Glutamatergic neuron (in vitro differentiated cells): ENCODE measurements at regions not wholly inside any gene's neighbourhood (a gene's known extent, or its start where the extent isn't known, plus 50 kb on each side); places are given as distances from the start of the nearest gene placed in this dataset.
"Not testable (repeated sequence)": the region's sequence is repeated elsewhere in the genome, so short reads cannot be mapped to it uniquely, and the experiment has no call there.

Experiments used
- DNase-seq: peaks from one replicate; pipeline ENCODE4 v3.0.0; 2022
- H3K27ac Mint-ChIP-seq: one replicate; pipeline ENCODE4 v1.8.0; 2020; ENCODE audit warnings: mild to moderate bottlenecking, mixed read lengths, inconsistent platforms; ENCODE audit not compliant: unreplicated experiment
- H3K27me3 Mint-ChIP-seq: one replicate; pipeline ENCODE4 v1.8.0; 2020; ENCODE audit warnings: mild to moderate bottlenecking, moderate library complexity, mixed read lengths, inconsistent platforms; ENCODE audit not compliant: unreplicated experiment
- H3K36me3 Mint-ChIP-seq: one replicate; pipeline ENCODE4 v1.8.0; 2020; ENCODE audit warnings: mild to moderate bottlenecking, mixed read lengths, inconsistent platforms; ENCODE audit not compliant: unreplicated experiment
- H3K4me1 Mint-ChIP-seq: one replicate; pipeline ENCODE4 v1.8.0; 2020; ENCODE audit warnings: mild to moderate bottlenecking, low read depth, mixed read lengths, inconsistent platforms; ENCODE audit not compliant: unreplicated experiment
- H3K4me3 Mint-ChIP-seq: one replicate; pipeline ENCODE4 v1.8.0; 2020; ENCODE audit warnings: mild to moderate bottlenecking, mixed read lengths, inconsistent platforms; ENCODE audit not compliant: unreplicated experiment
- H3K9me3 Mint-ChIP-seq: one replicate; pipeline ENCODE4 v1.8.0; 2020; ENCODE audit warnings: mild to moderate bottlenecking, moderate library complexity, mixed read lengths, inconsistent platforms; ENCODE audit not compliant: unreplicated experiment
- CTCF ChIP-seq: fragments of 200-600 bp; sonication (generic); IDR thresholded peaks from one replicate; pipeline ENCODE4 v1.5.0; 2021; ENCODE audit not compliant: partially characterized antibody, unreplicated experiment

- no peak for TF ChIP-seq CTCF
- Mint-ChIP-seq H3K9me3 (no peaks in the 10 kb centered on the region), H3K27me3 (no peaks in the 10 kb centered on the region), H3K27ac (no peak overlapping the region), H3K36me3 (no peaks in the 10 kb centered on the region), H3K4me1 (no peaks in the 10 kb centered on the region), H3K4me3 (no peak overlapping the region)
- no peak for DNase-seq
These were observed 84.5 kb upstream of the PCDH20 start for GRCh38 chr13:61500176-61500575.

GRCh38 chr13:61495648-61496047, 80.0 kb upstream of the PCDH20 start:
- Mint-ChIP-seq H3K27ac (no peak overlapping the region), H3K27me3 (no peaks in the 10 kb centered on the region), H3K4me3 (no peak overlapping the region), H3K9me3 (no peaks in the 10 kb centered on the region), H3K4me1 (no peaks in the 10 kb centered on the region), H3K36me3 (no peaks in the 10 kb centered on the region)
- no peak for TF ChIP-seq CTCF
- DNase-seq: no peak

DNA sequence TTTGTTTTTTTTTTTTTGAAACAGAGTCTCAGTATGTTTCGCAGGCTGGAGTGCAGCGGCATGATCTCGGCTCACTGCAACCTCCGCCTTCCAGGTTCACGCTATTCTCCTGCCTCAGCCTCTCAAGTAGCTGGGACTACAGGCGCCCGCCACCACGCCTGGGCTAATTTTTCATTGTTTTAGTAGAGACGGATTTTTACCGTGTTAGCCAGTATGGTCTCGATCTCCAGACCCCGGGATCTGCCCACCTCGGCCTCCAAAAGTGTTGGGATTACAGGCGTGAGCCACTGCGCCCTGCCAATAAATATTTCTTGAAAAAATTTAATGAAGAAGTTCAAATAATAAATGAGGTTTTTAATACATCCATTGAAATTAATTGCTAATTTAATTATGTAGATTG, 77.9 kb upstream of the PCDH20 start:
- H3K27me3 Mint-ChIP-seq: not testable (repeated sequence)

DNA sequence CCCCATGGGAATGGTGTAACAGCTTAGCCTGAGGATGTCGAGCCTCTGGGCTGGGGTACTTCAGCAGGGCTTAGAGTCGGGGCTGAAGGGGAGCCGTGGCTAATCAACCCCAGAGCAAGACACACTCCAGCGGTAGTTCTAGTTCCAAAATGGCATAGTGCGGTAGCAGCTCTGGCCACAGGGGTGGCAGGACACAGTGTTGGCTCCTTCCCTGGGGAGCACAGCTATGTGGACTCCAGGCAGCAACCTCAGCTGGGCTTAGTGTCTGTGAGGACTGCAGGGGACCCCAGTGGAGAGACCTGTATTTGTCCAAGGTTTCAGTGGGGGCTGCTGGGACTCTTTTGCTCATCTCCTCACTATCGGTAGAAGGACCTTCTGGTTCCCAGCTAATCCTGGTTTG, 70.8 kb upstream of the PCDH20 start:
- Mint-ChIP-seq H3K4me1 (no peaks in the 10 kb centered on the region), H3K27ac (no peak overlapping the region), H3K9me3 (no peaks in the 10 kb centered on the region), H3K27me3 (no peaks in the 10 kb centered on the region), H3K4me3 (no peak overlapping the region), H3K36me3 (no peaks in the 10 kb centered on the region)
- TF ChIP-seq CTCF: no peak
- DNase-seq: no peak

More for the DNA sequence above, 77.9 kb upstream of the PCDH20 start:
- not testable (repeated sequence) for H3K4me3 Mint-ChIP-seq, DNase-seq, H3K4me1 Mint-ChIP-seq, H3K36me3 Mint-ChIP-seq, H3K27ac Mint-ChIP-seq, H3K9me3 Mint-ChIP-seq

DNA sequence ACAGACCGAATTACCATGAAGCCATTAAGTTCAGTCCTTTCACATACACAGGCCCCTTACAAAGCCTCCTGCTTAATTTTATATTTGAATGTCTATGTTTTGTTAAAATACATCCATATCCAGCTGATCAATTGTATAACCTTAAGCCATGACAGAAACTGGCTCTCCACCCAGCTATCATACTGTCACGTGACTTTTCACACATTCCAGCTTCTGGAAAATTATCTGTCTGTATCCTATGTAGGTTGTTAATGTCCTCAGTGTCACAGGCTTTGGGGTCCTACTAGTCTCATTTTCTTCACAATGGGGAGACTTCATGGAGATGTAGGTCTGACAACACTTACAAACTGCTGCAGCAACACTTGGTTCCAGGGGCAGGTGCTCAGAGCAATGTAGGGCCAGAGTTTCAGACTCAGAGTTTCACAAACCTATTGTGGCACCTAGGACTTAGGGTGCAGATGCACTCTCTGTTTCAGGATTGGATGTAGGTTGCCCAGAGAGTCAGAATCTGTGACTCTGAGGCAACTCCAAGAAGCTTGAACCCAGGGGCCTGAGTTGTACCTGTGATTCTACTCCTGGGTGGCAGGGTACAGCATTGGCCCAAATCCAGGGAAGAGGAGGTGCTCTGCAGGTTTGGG, 69.6 kb upstream of the PCDH20 start:
- no peak for TF ChIP-seq CTCF
- Mint-ChIP-seq H3K9me3 (no peaks in the 10 kb centered on the region), H3K27ac (no peak overlapping the region), H3K4me1 (no peaks in the 10 kb centered on the region), H3K27me3 (no peaks in the 10 kb centered on the region), H3K36me3 (no peaks in the 10 kb centered on the region), H3K4me3 (no peak overlapping the region)
- no peak for DNase-seq
